ENCODE measurements at regions not wholly inside any gene's neighbourhood (a gene's known extent, or its start where the extent isn't known, plus 50 kb on each side); places are given as distances from the start of the nearest gene placed in this dataset.

DNA sequence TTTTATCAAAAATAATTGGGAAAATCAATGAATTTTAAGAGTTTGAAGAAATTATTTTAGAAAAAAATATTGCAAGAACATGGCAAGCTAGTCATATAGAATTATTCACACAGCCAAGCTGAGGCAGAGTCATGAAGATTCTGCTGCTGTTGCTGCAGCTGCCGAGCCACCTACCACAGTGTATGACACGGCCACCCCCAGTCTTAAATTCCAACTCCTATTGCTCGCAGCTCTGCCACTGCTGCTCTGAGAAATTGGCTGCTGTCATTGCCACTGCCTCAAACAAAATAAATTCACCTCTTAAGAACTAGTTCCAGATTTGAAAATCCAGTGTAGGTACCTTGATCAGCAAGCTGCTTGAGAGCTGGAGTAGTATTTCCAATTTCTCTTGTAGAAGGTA lies 1318.8 kb upstream of the ACO1 start:
- no peak overlapping the region for H3K4me3 ChIP-seq
- H3K4me1 ChIP-seq, result no peaks in the 10 kb centered on the region
- H3K27me3 ChIP-seq, result no peaks in the 10 kb centered on the region
- no peaks in the 10 kb centered on the region for H3K36me3 ChIP-seq
- no peaks in the 10 kb centered on the region for H3K9me3 ChIP-seq
- DNase-seq (ENCODE audit: low spot score in 2 of 2), result no peak
- TF ChIP-seq, protein P1, sequence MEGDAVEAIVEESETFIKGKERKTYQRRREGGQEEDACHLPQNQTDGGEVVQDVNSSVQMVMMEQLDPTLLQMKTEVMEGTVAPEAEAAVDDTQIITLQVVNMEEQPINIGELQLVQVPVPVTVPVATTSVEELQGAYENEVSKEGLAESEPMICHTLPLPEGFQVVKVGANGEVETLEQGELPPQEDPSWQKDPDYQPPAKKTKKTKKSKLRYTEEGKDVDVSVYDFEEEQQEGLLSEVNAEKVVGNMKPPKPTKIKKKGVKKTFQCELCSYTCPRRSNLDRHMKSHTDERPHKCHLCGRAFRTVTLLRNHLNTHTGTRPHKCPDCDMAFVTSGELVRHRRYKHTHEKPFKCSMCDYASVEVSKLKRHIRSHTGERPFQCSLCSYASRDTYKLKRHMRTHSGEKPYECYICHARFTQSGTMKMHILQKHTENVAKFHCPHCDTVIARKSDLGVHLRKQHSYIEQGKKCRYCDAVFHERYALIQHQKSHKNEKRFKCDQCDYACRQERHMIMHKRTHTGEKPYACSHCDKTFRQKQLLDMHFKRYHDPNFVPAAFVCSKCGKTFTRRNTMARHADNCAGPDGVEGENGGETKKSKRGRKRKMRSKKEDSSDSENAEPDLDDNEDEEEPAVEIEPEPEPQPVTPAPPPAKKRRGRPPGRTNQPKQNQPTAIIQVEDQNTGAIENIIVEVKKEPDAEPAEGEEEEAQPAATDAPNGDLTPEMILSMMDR (IDR thresholded peaks at IDR 0.05), result no peak
- no peak overlapping the region for H3K27ac ChIP-seq
- intact Hi-C loops (cut with DNase I), result no loop called here

DNA sequence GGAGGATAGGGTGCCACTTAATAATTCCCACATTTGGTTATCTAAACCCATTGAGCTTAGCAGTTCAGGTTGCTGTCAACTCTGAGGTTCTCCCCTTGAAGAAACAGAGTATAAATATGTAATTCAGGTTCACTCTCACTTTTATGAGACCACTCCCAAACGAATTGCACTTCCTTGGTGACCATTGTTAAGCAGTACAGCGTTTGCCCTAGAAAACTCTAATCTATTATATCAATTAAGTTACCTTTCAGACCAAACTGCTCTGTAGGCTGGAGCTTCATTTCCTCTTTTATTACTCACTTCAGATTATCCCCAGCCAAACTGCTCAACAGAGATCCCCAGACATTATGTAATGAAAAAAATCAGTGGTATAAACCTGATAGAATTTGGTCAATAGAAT lies 1317.0 kb upstream of the ACO1 start:
- no peak for DNase-seq (ENCODE audit: low spot score in 2 of 2)
- H3K27ac ChIP-seq, result no peak overlapping the region
- no peak overlapping the region for H3K4me3 ChIP-seq
- H3K9me3 ChIP-seq, result no peaks in the 10 kb centered on the region
- no peaks in the 10 kb centered on the region for H3K36me3 ChIP-seq
- intact Hi-C loops (cut with DNase I), result no loop called here
- no peaks in the 10 kb centered on the region for H3K4me1 ChIP-seq
- TF ChIP-seq, protein P1 (IDR thresholded peaks at IDR 0.05), result no peak
- H3K27me3 ChIP-seq, result no peaks in the 10 kb centered on the region

- Histone ChIP-seq H3K9me3 (no peaks in the 10 kb centered on the region), H3K36me3 (no peaks in the 10 kb centered on the region), H3K4me3 (no peak overlapping the region), H3K4me1 (no peaks in the 10 kb centered on the region), H3K27ac (no peak overlapping the region), H3K27me3 (no peaks in the 10 kb centered on the region)
- no peak for DNase-seq (ENCODE audit: low spot score in 2 of 2)
- TF ChIP-seq, protein P1 (IDR thresholded peaks at IDR 0.05), result no peak
- intact Hi-C loops (cut with DNase I), result no loop called here
Observed at GRCh38 chr9:31071606-31072286, 1312.7 kb upstream of the ACO1 start.

DNA sequence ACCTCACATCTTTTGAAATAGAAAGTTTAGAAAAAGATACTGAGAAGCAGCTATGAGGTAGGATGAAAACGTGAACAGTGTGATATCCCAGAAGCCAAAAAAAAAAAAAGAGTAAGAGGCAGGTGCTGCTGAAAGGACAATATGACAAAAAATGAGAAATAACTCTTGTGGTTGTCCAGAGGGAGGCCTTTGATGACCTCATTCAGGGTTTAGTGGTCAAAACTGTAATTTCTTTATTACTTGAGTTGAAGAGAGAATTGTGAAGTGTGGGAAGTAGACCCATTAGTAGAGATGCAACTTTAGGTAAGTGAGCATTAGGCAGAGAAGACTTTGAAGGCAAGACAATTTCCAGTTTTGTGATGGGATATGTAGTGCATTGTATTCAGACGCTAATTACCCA lies 1306.3 kb upstream of the ACO1 start:
- no peak for DNase-seq (ENCODE audit: low spot score in 2 of 2)
- Histone ChIP-seq H3K27me3 (no peaks in the 10 kb centered on the region), H3K36me3 (no peaks in the 10 kb centered on the region), H3K4me3 (no peak overlapping the region), H3K27ac (no peak overlapping the region), H3K4me1 (no peaks in the 10 kb centered on the region), H3K9me3 (no peaks in the 10 kb centered on the region)
- TF ChIP-seq, protein P1 (IDR thresholded peaks at IDR 0.05), result no peak
- intact Hi-C loops (cut with DNase I), result no loop called here

GRCh38 chr9:31084350-31084749 lies 1300.1 kb upstream of the ACO1 start:
- DNase-seq (ENCODE audit: low spot score in 2 of 2), result no peak
- Histone ChIP-seq H3K27ac (no peak overlapping the region), H3K9me3 (no peaks in the 10 kb centered on the region), H3K4me3 (no peak overlapping the region), H3K4me1 (no peaks in the 10 kb centered on the region), H3K36me3 (no peaks in the 10 kb centered on the region), H3K27me3 (no peaks in the 10 kb centered on the region)
- intact Hi-C loops (cut with DNase I), result no loop called here
- TF ChIP-seq, protein P1 (IDR thresholded peaks at IDR 0.05), result no peak

Measured in ascending aorta (tissue), 2 donors.